GM21723 (cell line): ENCODE measurements at regions not wholly inside any gene's neighbourhood (a gene's known extent, or its start where the extent isn't known, plus 50 kb on each side); places are given as distances from the start of the nearest gene placed in this dataset.

Source experiments
- ATAC-seq: cut with Tn5 transposase; IDR thresholded peaks from one replicate; pipeline ENCODE4 v1.9.1; 2021; ENCODE audit warnings: mild to moderate bottlenecking, moderate library complexity; ENCODE audit not compliant: unreplicated experiment

- ATAC-seq: no peak
These were observed 146.3 kb upstream of the RMST start for GRCh38 chr12:97316321-97316720.

- no peak for ATAC-seq
These were observed 141.0 kb upstream of the RMST start for GRCh38 chr12:97321621-97322020.

GRCh38 chr12:97322388-97322787 is 140.2 kb upstream of the RMST start:
- ATAC-seq: no peak

- ATAC-seq: no peak
These were observed 139.4 kb upstream of the RMST start for GRCh38 chr12:97323154-97323553.

- ATAC-seq: no peak
These were observed 138.1 kb upstream of the RMST start for GRCh38 chr12:97324471-97324870.

- ATAC-seq: no peak
These were observed 127.5 kb upstream of the RMST start for GRCh38 chr12:97335115-97335514.

- ATAC-seq: peak; percentile 79
These were observed 125.5 kb upstream of the RMST start for GRCh38 chr12:97336900-97337751.

GRCh38 chr12:97342130-97342529 is 120.5 kb upstream of the RMST start:
- no peak for ATAC-seq

GRCh38 chr12:97347956-97348355 is 114.6 kb upstream of the RMST start:
- ATAC-seq: no peak

GRCh38 chr12:97358361-97358760 is 104.2 kb upstream of the RMST start:
- ATAC-seq: no peak

GRCh38 chr12:97359021-97359690 is 103.4 kb upstream of the RMST start:
- no peak for ATAC-seq

GRCh38 chr12:97363693-97364092 is 98.9 kb upstream of the RMST start:
- no peak for ATAC-seq

- ATAC-seq: no peak
These were observed 94.0 kb upstream of the RMST start for GRCh38 chr12:97368462-97369163.

GRCh38 chr12:97375310-97375709 is 87.3 kb upstream of the RMST start:
- ATAC-seq: peak; percentile 78

- no peak for ATAC-seq
These were observed 82.2 kb upstream of the RMST start for GRCh38 chr12:97380440-97380839.

- ATAC-seq: no peak
These were observed 77.5 kb upstream of the RMST start for GRCh38 chr12:97385121-97385520.

- ATAC-seq: no peak
These were observed 76.4 kb upstream of the RMST start for GRCh38 chr12:97386133-97386581.

- ATAC-seq: no peak
These were observed 74.8 kb upstream of the RMST start for GRCh38 chr12:97387844-97388243.

GRCh38 chr12:97394657-97395056 is 67.9 kb upstream of the RMST start:
- ATAC-seq: no peak

- no peak for ATAC-seq
These were observed 65.6 kb upstream of the RMST start for GRCh38 chr12:97397008-97397407.

GRCh38 chr12:97398704-97399103 is 63.9 kb upstream of the RMST start:
- no peak for ATAC-seq

GRCh38 chr12:97404093-97404492 is 58.5 kb upstream of the RMST start:
- peak; percentile 54 for ATAC-seq
